ENCODE measurements at regions not wholly inside any gene's neighbourhood (a gene's known extent, or its start where the extent isn't known, plus 50 kb on each side); places are given as distances from the start of the nearest gene placed in this dataset.
"Not testable (repeated sequence)": the region's sequence is repeated elsewhere in the genome, so short reads cannot be mapped to it uniquely, and the experiment has no call there.

DNA sequence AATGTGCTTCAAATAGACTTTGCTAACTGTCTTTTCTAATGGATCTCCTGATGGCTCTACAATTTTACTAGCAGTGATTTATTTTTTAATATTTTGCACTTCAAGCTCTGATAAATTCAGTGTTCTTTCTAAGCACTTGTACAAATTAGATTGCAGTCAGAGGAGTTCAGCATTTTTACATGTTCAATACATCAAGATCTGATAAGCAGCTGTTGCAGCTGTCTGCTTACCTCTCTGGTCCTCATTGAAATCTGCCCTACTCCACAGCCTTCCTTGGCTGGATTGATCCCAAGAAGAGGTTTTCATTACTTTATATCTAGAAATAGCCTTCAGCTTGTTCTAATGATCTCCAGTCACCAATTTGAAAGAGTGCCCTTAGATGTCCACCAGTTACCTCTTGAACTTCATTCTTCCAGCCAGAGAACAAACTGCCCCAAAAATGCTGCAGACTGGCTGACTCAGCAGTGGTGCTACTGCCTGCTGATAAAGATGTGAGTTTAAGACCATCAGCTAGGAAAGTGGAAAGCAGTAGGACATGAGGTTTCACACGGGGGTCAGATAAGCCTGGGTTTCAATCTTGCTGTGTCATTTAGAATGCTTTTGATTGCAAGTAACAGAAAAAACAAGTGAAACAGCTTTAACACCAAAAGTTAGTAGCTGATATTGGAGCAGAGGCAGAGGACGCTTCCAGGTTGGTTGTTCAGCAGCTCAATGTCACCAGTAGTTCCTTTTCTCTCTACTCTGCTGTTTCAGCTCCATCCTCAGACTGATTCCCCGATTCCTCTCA, 350.9 kb upstream of the NPVF start:
- DNase-seq (ENCODE audit: extremely low read depth, low read depth, low spot score): no peak

DNA sequence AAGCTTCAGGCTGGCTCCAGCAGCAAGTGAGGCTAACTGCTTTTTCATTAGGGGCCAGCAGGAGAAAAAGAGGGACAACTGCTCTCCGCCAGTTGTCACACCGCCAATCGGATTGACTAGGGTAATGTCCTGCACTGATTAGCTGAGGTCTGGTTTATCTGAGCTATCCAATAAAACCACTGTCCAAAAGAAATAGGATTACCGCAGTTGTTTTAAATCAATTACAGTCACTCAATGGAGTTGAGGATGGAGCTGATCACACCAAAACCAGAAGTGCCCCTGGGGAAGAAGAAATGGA, 351.4 kb upstream of the NPVF start:
- DNase-seq (ENCODE audit: extremely low read depth, low read depth, low spot score): no peak

DNA sequence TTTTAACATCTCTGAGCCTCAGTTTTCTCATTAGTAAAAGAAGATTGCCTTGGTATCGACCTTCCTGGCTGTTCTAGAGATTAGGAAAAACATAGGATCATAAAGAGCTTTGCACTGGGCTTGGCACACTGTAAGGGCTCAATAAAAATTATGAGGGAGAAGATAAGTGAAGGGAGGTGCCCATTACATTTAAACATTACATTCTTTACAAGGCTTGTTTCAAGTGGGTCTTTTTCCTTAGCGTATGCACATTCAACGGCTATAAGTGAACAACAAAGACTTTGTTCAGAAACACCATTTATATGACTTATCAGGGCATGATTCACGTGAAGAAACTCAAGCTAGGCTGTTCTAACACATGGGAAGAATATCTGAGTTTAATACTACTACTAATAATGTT, 351.9 kb upstream of the NPVF start:
- no peak for DNase-seq (ENCODE audit: extremely low read depth, low read depth, low spot score)

DNA sequence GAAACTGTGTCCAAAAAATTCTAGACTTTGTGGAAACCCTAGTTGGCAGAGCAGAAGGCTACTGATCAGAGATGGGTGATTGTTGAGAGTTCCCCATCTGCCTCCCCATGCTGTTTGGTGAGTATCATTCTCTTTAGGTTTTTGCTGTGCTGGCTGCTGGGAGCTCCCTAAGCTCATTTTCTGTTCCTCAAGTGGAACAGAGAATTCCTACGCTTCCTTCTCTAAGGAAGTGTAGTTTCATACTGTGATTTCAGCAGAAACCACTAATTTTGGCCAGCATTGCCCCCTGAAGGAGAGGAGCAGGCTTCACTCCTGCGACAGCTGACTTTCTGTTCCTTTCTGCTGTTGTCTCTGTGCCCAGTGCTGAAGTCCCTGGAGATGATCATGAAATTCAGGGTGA, 355.3 kb upstream of the NPVF start:
- DNase-seq (ENCODE audit: extremely low read depth, low read depth, low spot score): no peak

DNA sequence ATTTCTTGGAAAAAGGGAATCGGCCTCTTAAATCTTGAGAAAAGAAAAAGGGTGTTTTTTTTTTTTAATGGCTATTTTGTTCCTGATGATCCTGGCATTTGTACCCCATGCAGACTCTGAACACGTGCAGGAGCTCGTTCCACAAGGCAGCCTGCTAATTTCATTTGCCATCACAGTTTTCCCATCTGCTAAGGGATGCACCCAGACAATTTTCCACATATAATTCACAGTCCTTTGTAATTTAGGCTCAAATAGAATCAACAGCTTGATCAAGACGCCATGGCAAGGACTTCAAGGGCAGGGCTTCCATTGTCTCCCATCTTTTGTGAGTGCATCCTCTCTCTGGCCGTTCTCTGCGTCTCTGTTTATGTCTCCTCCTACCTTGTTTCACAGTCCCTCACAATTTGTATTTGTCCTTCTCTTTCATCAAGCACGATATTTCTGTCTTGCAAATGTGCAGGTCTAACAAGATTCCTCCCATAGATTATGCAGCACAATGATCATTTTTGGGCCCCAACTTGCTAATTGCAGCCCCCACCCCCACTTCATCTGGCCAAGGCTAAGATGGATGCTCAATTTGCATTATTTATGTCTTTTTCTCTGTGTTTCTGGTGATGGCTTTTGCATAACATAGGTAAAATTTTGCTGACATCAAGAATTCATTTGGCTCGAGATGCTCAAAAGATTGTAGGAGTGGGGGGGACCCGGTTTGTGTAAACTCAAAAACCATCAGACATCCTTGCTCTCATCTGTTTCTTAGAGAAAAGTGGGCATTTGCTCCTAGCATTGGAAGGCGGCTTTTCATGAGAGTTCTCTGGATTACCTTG, 356.0 kb upstream of the NPVF start:
- DNase-seq (ENCODE audit: extremely low read depth, low read depth, low spot score): no peak

DNA sequence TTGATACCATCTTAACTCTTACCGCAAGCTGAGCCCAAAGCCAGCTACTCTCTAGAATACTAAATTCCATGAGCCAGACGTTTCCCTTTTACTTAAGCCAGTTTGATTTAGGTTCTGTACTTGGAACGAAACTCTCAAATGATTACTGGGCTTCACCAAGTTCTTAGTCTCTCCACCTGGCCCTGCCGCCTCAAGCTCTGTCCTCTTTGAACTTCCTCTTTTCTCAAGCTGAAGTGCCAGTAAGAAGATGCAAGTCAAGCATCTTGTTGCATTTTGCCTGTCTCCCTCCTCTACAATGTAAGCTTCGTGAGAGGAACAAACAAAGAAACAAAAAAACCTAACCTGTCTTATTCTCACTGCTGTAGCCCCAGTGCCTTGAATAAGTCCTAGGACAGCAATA, 358.2 kb upstream of the NPVF start:
- DNase-seq (ENCODE audit: extremely low read depth, low read depth, low spot score): no peak

DNA sequence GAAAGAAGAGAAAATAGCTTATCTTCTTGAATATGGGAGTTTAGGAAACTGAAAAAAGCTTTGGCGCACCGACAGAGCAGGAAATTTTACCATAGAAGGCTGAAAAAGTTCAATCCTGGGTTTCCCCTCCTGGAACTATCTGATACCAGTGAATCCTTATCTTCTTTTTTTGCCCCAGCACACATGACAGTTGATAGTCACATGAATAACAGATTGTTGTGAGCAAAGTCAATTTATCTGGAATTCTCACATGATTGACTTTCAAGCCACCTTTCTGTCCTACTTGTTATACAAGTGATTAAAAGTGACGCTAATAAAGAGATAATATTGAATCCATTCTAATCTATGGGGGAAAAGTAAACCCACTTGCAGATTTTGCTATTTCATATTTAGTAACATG, 365.8 kb upstream of the NPVF start:
- no peak for DNase-seq (ENCODE audit: extremely low read depth, low read depth, low spot score)

DNA sequence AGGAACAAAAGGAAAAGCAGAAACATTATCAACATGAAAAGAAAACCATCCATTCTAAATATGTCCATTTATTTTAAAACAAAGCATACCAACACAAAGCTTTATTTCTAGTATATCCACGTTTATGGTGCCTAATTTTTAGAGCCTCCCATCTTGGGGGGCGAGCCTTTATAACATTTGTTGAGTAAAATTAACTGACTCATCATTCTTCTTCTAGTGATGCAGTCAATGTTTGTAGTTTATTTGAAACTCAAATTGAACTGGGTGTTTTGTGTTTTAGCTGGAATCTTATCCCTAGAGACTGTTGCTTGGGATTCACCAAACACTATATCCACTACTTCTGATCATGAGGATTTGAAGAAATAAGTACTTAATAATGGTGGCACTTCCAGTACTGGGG, 366.4 kb upstream of the NPVF start:
- no peak for DNase-seq (ENCODE audit: extremely low read depth, low read depth, low spot score)

DNA sequence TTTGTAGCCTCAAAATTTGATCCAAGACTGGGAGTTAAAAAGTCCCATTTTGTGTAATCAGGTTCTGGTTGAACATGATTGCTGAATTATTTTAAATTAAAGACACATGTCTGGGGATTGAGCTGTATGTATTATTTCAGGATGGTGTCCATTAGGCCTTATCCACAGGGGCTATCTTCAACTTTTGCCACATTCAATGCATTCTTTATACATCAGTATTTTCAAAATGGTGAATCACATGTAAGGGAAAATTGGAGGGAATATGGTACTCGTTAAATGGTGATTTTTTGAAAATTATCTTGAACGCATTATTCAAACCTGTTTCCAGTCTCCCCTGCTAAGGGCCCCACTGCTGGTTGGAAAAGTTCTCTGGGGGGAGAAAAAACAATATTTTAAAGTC, 367.7 kb upstream of the NPVF start:
- no peak for DNase-seq (ENCODE audit: extremely low read depth, low read depth, low spot score)

DNA sequence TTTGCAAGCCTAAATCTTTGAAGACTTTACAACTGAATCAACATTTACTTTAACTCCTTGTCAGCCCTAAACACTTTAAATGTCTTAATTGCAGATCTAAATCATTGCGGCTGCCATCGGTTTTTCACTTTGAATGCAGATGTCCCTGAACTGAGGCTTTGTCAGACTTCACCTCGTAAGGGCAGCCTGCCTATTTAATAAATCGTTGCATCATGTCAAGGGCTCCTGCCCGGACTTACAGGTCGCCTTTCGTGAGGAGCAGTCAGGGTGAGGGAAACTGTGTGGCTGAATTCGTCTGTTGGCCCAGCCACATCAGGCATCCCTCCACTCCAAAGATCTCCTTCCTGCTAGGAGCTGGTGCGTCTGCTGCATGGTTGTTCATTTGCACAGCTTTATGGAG, 368.2 kb upstream of the NPVF start:
- no peak for DNase-seq (ENCODE audit: extremely low read depth, low read depth, low spot score)

DNA sequence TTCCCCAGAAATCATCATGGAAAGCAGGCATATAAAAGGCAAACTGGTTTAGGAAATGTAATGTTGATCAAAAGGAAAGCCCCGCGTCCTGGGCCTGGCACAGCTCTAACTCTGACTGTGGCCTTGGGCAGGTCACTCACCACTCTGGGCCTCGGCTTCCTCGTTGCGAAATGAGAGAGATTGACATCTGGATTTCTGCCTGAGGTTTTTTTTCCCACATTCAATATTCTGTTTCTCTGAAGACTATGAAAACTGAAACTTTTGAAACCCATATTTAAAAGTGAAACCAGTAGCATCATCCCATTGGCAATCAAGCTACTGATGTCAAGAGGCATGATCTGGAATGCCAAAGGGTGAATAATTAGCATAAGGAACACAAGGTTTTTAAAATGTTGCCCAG, 369.7 kb upstream of the NPVF start:
- no peak for DNase-seq (ENCODE audit: extremely low read depth, low read depth, low spot score)

DNA sequence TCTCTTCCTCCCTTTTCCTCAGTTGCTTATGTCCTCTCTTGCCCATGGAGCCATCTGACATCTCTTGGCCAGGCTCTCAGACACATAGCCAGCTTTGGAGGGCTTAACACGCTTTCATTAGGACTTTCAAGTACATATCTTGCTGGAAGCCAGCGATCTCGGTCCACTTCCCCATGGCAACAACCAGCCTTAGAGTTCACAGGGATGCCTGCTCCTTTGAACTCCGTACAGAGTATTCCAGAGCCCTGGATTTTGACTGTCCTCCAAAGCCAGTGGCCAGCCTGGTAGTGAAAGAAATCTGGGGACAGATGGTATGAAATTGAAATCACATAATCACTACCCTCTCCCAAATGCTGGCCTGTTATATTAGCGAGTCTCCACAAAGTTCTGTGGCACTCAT, 370.5 kb upstream of the NPVF start:
- no peak for DNase-seq (ENCODE audit: extremely low read depth, low read depth, low spot score)

DNA sequence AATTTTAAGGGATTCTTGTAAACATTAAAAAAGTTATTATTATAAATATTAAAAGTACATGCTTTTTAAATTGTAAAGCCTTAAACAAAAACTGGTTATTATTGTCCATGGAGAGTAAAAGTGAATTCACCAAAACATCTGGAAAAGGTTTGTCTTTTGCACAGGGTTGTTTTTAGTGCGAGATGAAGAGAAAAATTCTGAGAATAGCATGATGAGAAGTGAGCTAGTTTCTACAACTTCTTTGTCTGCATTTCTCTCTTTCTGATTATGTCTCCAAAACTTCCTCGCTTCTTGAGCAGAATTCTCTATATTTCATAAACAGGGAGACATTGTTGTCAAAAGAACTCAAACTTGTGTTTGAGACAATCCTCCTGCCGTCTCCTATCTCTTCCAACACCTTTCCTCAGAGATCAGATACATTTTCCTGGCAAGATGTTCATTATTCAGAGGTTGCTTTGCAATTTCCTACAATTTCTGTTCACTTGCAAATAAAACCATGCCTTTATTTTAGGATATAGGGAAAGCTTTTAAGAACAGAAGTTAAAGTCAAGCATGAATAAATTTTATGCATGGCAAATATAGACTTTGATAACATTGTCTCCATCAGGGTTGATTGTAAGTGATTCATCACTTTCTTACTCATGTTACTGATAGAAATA, 372.1 kb upstream of the NPVF start:
- DNase-seq (ENCODE audit: extremely low read depth, low read depth, low spot score): no peak

DNA sequence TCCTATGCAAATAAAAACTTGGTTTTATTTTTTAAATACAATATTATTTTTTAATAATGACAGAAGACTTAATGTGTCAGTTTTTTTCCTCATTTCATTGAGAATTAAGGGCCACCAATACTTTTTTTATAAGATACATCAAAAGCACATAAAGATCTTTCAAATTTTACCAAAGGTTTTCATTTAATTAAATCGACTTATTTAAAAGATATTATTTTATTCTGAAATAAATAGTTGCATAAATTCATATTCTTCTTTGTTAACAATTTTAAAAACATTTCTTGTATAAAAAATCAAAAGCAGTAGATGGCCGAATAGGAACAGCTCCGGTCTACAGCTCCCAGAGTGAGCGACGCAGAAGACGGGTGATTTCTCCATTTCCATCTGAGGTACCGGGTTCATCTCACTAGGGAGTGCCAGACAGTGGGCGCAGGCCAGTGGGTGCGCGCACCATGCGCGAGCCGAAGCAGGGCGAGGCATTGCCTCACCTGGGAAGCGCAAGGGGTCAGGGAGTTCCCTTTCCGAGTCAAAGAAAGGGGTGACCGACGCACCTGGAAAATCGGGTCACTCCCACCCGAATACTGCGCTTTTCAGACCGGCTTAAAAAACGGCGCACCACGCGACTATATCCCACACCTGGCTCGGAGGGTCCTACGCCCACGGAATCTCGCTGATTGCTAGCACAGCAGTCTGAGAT, 374.6 kb upstream of the NPVF start:
- not testable (repeated sequence) for DNase-seq (ENCODE audit: extremely low read depth, low read depth, low spot score)

DNA sequence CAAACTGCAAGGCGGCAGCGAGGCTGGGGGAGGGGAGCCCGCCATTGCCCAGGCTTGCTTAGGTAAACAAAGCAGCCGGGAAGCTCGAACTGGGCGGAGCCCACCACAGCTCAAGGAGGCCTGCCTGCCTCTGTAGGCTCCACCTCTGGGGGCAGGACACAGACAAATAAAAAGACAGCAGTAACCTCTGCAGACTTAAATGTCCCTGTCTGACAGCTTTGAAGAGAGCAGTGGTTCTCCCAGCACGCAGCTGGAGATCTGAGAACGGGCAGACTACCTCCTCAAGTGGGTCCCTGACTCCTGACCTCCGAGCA, 375.1 kb upstream of the NPVF start:
- DNase-seq (ENCODE audit: extremely low read depth, low read depth, low spot score): not testable (repeated sequence)

DNA sequence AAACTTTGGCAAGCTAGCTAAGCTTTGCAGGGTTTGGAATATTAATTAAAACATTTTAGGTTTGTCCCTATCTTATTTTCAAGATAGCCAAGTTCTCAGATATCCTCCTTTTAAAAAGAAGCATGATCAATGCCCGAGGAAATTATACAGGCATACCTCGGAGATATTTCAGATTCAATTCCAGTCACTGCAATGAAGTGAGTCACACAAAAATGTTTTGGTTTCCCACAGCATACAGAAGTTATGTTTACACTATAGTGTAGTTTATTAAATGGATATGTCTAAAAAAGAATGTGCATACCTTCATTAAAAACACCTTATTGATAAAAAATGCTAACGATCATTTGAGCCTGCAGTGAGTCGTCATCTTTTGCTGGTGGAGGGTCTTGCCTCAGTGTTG, 382.9 kb upstream of the NPVF start:
- DNase-seq (ENCODE audit: extremely low read depth, low read depth, low spot score): no peak

DNA sequence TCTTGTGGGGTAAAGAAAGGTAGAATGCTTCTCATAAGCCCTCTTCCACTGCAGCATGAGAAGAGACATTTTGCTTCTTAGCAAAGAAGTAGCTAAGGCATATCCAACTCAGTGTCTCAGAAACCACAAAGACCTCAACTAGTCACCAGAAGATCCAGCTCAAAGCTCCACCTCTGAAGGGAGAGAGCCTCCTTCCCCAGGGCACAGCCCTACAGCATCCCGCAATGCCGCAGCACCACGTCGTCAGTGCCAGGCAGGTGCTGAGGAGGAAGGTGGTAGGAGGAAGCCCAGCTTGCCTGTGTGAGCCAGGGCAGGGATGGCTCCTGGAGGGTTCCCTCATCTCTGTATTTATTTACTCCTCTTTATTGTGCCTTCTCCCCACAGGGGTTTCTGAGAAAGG, 385.6 kb upstream of the NPVF start:
- no peak for DNase-seq (ENCODE audit: extremely low read depth, low read depth, low spot score)

DNA sequence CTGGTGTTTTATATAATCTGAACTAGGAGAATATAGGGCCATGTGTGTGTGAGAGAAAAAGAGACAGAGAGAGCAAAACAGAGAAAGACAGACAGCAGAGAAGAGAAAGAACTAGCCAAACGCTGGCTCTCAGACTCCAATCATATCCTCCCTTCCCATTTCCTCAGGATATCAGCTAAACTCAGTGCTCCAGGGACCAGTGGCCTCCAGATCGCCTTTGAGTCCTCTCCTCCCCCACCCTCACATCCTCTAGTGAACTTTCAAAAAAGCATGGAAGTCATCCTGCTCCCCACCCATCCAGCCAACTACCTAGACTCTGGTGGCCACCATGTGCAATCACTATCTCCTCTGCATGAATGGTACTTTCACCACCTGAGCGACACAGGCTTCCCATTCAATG, 386.1 kb upstream of the NPVF start:
- no peak for DNase-seq (ENCODE audit: extremely low read depth, low read depth, low spot score)

DNA sequence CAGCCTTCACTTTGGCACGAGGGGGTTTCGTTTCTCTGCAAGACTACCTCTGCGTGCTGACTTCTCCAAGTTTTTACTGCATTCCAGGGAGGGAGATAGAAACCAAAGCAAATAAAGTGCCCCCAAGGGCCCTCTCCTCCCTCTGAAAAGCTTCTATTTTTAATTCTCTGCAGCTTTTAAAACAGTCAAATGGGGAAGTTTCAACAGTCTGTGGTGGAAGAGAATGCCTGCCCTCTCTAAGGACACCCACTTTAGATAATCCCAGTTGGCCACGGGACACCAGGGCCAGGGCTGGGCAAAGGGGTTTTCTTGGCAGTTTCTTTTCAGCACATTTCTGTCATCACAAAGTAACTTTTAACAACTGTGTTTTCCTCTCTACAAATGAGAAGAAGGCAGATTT, 386.7 kb upstream of the NPVF start:
- DNase-seq (ENCODE audit: extremely low read depth, low read depth, low spot score): no peak

DNA sequence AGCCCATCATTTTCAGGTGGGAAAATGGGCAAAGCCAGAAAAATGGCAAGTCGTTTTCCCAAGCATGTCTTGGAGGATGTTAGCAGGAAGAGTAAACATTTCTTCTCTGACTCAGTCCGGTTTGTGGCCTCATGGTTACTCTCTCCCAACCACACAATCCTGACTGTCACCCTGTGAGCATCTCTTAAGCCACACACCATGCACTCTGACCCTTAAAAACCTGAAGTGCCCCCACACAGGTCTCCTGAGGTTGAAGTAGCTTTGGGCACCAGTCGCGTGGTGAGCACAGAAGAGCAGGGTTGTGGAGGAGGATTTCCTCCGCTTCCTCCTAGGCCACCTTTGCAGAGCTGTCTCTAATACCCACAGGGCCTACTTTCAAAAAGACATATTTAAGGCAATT, 387.3 kb upstream of the NPVF start:
- no peak for DNase-seq (ENCODE audit: extremely low read depth, low read depth, low spot score)

DNA sequence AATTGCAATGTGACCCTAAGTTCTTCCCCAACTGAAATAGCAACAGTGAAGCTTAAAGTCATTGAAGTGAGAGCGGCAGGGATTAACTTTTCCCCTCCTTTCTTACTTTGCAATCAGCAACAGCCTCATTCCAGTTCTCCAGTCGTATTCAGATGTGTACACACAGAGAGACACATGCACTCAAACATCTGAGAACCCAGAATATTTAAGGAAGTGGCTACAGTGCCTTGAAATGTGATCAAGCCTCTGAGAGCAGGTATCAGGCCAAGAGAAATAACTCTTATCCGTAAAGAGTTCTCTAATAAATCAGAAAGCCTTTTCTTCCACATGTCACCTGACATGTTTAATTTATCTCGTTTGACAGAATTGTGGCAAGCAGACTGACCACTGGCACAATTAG, 388.9 kb upstream of the NPVF start:
- no peak for DNase-seq (ENCODE audit: extremely low read depth, low read depth, low spot score)

DNA sequence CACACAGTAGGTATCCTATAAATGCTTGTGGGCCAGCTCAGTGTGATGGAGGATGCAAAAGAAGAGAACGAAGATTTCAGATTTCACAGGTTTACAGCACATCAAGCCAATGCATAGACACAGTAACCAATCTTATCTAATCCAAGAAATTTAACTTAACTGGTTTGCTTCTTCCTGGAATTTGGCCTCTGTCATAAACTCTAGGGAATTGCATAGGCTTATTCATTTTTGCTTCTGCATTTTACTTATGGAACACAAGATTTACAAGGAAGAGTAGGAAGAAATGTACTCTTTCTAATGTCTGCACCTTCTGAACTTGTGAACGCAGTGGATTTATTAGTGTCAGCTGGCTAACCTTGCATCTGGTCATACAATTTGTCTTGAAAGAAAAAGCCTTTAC, 389.4 kb upstream of the NPVF start:
- no peak for DNase-seq (ENCODE audit: extremely low read depth, low read depth, low spot score)
